Mesenchymal stem cell (in vitro differentiated cells and primary cell): ENCODE measurements at regions not wholly inside any gene's neighbourhood (a gene's known extent, or its start where the extent isn't known, plus 50 kb on each side); places are given as distances from the start of the nearest gene placed in this dataset.
A peak's percentile ranks its signal among the peaks of the same experiment; 100 is the strongest.

Experiments used
- DNase-seq: peaks from one replicate; pipeline ENCODE4 v3.0.0-alpha.2; 2013
- H2AFZ ChIP-seq: one replicate; pipeline ENCODE4 v1.6.1; 2013; ENCODE audit warnings: low read depth, mild to moderate bottlenecking, control low read depth, inconsistent platforms, low read length, moderate library complexity
- H2AK5ac ChIP-seq: 2 replicates; pipeline ENCODE4 v1.6.1; 2013; ENCODE audit warnings: low read length, moderate library complexity, mild to moderate bottlenecking, inconsistent platforms; ENCODE audit not compliant: severe bottlenecking
- H2BK120ac ChIP-seq: one replicate; pipeline ENCODE4 v1.6.1; 2013; ENCODE audit warnings: low read depth, mild to moderate bottlenecking, inconsistent platforms, low read length, moderate library complexity
- H2BK12ac ChIP-seq, 2 experiments: one replicate each; pipeline ENCODE4 v1.6.1; 2013; ENCODE audit warnings: inconsistent platforms in 2 of 2, low read length in 2 of 2, mild to moderate bottlenecking in 2 of 2, moderate library complexity in 2 of 2, control low read depth in 1 of 2
- H2BK15ac ChIP-seq: one replicate; pipeline ENCODE4 v1.6.1; 2013; ENCODE audit warnings: mild to moderate bottlenecking, low read depth, inconsistent platforms; ENCODE audit not compliant: poor library complexity, severe bottlenecking
- H2BK5ac ChIP-seq: 2 replicates; pipeline ENCODE4 v1.6.1; 2013; ENCODE audit warnings: low read depth, mild to moderate bottlenecking, low read length, control low read depth, inconsistent platforms; ENCODE audit not compliant: poor library complexity, severe bottlenecking
- H3K14ac ChIP-seq, 2 experiments: one replicate each; pipeline ENCODE4 v1.6.1; 2013; ENCODE audit warnings: inconsistent platforms in 2 of 2, low read length in 2 of 2, control low read depth in 1 of 2, mild to moderate bottlenecking in 1 of 2, moderate library complexity in 1 of 2
- H3K18ac ChIP-seq, 2 experiments: one replicate each; pipeline ENCODE4 v1.6.1; 2013; ENCODE audit warnings: inconsistent platforms in 2 of 2, low read length in 2 of 2, control low read depth in 1 of 2, low read depth in 1 of 2, mild to moderate bottlenecking in 1 of 2
- H3K23ac ChIP-seq, 2 experiments: one replicate each; pipeline ENCODE4 v1.6.1; 2013; ENCODE audit warnings: inconsistent platforms in 2 of 2, low read length in 2 of 2, mild to moderate bottlenecking in 2 of 2, moderate library complexity in 2 of 2, control low read depth in 1 of 2
- H3K27ac ChIP-seq: 2 replicates; pipeline ENCODE4 v1.5.1; 2013; ENCODE audit warnings: mild to moderate bottlenecking, moderate library complexity, low read length, control low read depth, inconsistent platforms; ENCODE audit not compliant: poor library complexity, severe bottlenecking
- H3K27me3 ChIP-seq, 2 experiments: 2 replicates each; pipeline versions ENCODE4 v1.6.1 to v1.7.0; 2013; ENCODE audit warnings: low read length in 2 of 2, mild to moderate bottlenecking in 2 of 2, moderate library complexity in 2 of 2, control low read depth in 1 of 2, inconsistent platforms in 1 of 2; ENCODE audit not compliant: control insufficient read depth in 1 of 2, insufficient read depth in 1 of 2
- H3K36me3 ChIP-seq, 2 experiments: 2 replicates each; pipeline versions ENCODE4 v1.6.1 to v1.7.0; 2013; ENCODE audit warnings: low read length in 2 of 2, control low read depth in 1 of 2, inconsistent platforms in 1 of 2, low read depth in 1 of 2, mild to moderate bottlenecking in 1 of 2; ENCODE audit not compliant: insufficient read depth in 2 of 2, control insufficient read depth in 1 of 2
- H3K4ac ChIP-seq, 2 experiments: one replicate each; pipeline ENCODE4 v1.6.1; 2013; ENCODE audit warnings: inconsistent platforms in 2 of 2, low read length in 2 of 2, mild to moderate bottlenecking in 2 of 2, moderate library complexity in 2 of 2, control low read depth in 1 of 2, low read depth in 1 of 2
- H3K4me1 ChIP-seq: 2 replicates; pipeline ENCODE4 v1.6.1; 2013; ENCODE audit warnings: low read depth, low read length, control low read depth; ENCODE audit not compliant: control insufficient read depth, insufficient read depth
- H3K4me2 ChIP-seq: 2 replicates; pipeline ENCODE4 v1.6.1; 2013; ENCODE audit warnings: low read length, mild to moderate bottlenecking, inconsistent platforms; ENCODE audit not compliant: poor library complexity, severe bottlenecking
- H3K4me3 ChIP-seq, 2 experiments: 2 replicates each; pipeline versions ENCODE4 v1.5.1 to v1.7.0; 2013; ENCODE audit warnings: low read length in 2 of 2, mild to moderate bottlenecking in 2 of 2, control low read depth in 1 of 2, low read depth in 1 of 2; ENCODE audit not compliant: insufficient read depth in 1 of 2
- H3K79me1 ChIP-seq: replicated peaks from 2 replicates; pipeline ENCODE4 v1.6.1; 2013; ENCODE audit warnings: mild to moderate bottlenecking, control low read depth, low read length, inconsistent platforms; ENCODE audit not compliant: poor library complexity, severe bottlenecking
- H3K9ac ChIP-seq: 2 replicates; pipeline ENCODE4 v1.7.0; 2013; ENCODE audit warnings: mild to moderate bottlenecking, low read length, moderate library complexity
- H3K9me3 ChIP-seq: 2 replicates; pipeline ENCODE4 v1.7.0; 2013; ENCODE audit warnings: mild to moderate bottlenecking, low read length; ENCODE audit not compliant: control insufficient read depth
- H4K8ac ChIP-seq: one replicate; pipeline ENCODE4 v1.6.1; 2013; ENCODE audit warnings: inconsistent platforms, mild to moderate bottlenecking, low read length, moderate library complexity
- H4K91ac ChIP-seq: one replicate; pipeline ENCODE4 v1.6.1; 2013; ENCODE audit warnings: mild to moderate bottlenecking, low read length, inconsistent platforms
- WGBS: methylation state at CpG from one replicate; pipeline ENCODE4 v1.1.7; 2013; ENCODE audit warnings: mixed read lengths; 5-methylcytosine and 5-hydroxymethylcytosine counted together

DNA sequence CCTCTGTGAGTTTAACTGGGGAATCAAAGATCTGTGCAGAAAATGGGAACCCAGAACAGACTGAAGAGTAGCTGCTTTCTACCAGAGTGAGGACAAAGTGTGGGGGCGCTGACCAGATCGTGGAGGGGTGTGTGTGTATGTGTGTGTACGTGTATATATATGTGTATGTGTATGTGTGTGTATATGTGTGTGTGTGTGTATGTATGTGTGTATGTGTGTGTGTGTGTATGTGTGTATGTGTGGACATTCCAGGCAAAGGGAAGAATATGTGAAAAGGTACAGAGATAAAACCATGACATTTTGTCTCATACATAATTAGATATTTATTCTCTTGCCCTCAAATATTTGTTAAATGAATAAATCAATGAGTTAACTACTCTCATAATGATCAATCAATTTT, 54.9 kb upstream of the DPPA4 start:
- peak overlapping the region; percentile 35 for H2BK5ac ChIP-seq
- H3K27me3 ChIP-seq: no peaks in the 10 kb centered on the region
- H2BK12ac ChIP-seq: no peak overlapping the region
- no peak overlapping the region for H3K4me2 ChIP-seq
- H3K4me1 ChIP-seq: peaks cover 10% of the 10 kb centered on the region
- H2AFZ ChIP-seq: no peak overlapping the region
- H3K4ac ChIP-seq: no peak overlapping the region
- no peaks in the 10 kb centered on the region for H3K79me1 ChIP-seq
- H3K14ac ChIP-seq: no peak overlapping the region
- no peak overlapping the region for H2BK120ac ChIP-seq
- H3K36me3 ChIP-seq: no peaks in the 10 kb centered on the region
- DNase-seq: no peak
- H3K9me3 ChIP-seq: no peaks in the 10 kb centered on the region
- no peak overlapping the region for H3K23ac ChIP-seq
- no peak overlapping the region for H4K8ac ChIP-seq
- H2AK5ac ChIP-seq: no peak overlapping the region
- H3K27ac ChIP-seq: peak overlapping the region; percentile 64
- WGBS: 92% methylated on average over 3 of the region's 3 CpGs
- no peak overlapping the region for H3K4me3 ChIP-seq
- H4K91ac ChIP-seq: no peak overlapping the region
- no peak overlapping the region for H3K18ac ChIP-seq
- no peak overlapping the region for H3K9ac ChIP-seq
- no peak overlapping the region for H2BK15ac ChIP-seq

GRCh38 chr3:109387621-109388020, 50.3 kb upstream of the DPPA4 start:
- Histone ChIP-seq H3K18ac (no peak overlapping the region), H3K36me3 (no peaks in the 10 kb centered on the region), H3K23ac (no peak overlapping the region), H3K14ac (no peak overlapping the region), H2AK5ac (no peak overlapping the region), H4K8ac (no peak overlapping the region), H3K4me1 (peaks cover 11% of the 10 kb centered on the region), H3K9ac (no peak overlapping the region), H3K27ac (no peak overlapping the region), H3K4me3 (no peak overlapping the region), H3K9me3 (no peaks in the 10 kb centered on the region), H2AFZ (no peak overlapping the region), H3K27me3 (no peaks in the 10 kb centered on the region), H3K79me1 (no peaks in the 10 kb centered on the region), H3K4ac (no peak overlapping the region), H2BK120ac (no peak overlapping the region), H2BK5ac (no peak overlapping the region), H2BK12ac (no peak overlapping the region), H4K91ac (no peak overlapping the region), H3K4me2 (no peak overlapping the region), H2BK15ac (no peak overlapping the region)
- no CpG with 5 or more reads among the region's 1 CpG for WGBS
- DNase-seq: no peak

DNA sequence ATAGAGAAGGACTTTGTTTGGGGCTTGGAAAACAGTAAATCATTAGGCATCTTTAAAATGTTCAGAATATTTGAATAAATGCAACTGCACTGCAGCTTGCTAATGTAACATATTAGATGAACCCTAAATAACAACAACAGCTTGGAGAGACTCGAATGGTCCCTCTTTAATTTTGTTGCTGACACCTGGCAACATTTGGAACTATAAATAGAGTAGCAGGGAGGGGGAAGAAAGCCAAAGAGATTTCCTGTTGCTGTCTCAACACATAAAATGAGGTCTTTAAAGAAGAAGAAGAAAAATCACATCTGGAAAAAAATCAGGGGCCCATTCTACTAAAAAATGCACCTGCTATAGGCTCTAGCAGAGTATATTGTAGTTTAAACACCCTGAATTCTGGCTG, 49.9 kb upstream of the DPPA4 start:
- WGBS: 20% methylated on average over 1 of the region's 1 CpG
- no peaks in the 10 kb centered on the region for H3K36me3 ChIP-seq
- H4K8ac ChIP-seq: no peak overlapping the region
- H2BK15ac ChIP-seq: no peak overlapping the region
- H3K9ac ChIP-seq: no peak overlapping the region
- no peak overlapping the region for H3K18ac ChIP-seq
- H3K23ac ChIP-seq: no peak overlapping the region
- H2BK5ac ChIP-seq: no peak overlapping the region
- H2AK5ac ChIP-seq: no peak overlapping the region
- H4K91ac ChIP-seq: no peak overlapping the region
- no peak overlapping the region for H3K4me2 ChIP-seq
- H3K27me3 ChIP-seq: no peaks in the 10 kb centered on the region
- no peak overlapping the region for H2BK120ac ChIP-seq
- H3K27ac ChIP-seq: no peak overlapping the region
- no peak overlapping the region for H3K4me3 ChIP-seq
- H3K9me3 ChIP-seq: no peaks in the 10 kb centered on the region
- H2AFZ ChIP-seq: no peak overlapping the region
- no peaks in the 10 kb centered on the region for H3K79me1 ChIP-seq
- H3K4me1 ChIP-seq: peaks cover 12% of the 10 kb centered on the region
- no peak overlapping the region for H3K4ac ChIP-seq
- no peak overlapping the region for H2BK12ac ChIP-seq
- no peak overlapping the region for H3K14ac ChIP-seq
- no peak for DNase-seq
